Calu3 (cell line): ENCODE measurements at regions not wholly inside any gene's neighbourhood (a gene's known extent, or its start where the extent isn't known, plus 50 kb on each side); places are given as distances from the start of the nearest gene placed in this dataset.

Source experiments
- BruUV-seq: library from RNA; stranded (reverse); fragments of 400-500 nt; replicated peaks from 2 replicates; lab custom pipeline; 2021; lab: Mats Ljungman, UMichigan
- CTCF ChIA-PET: fragments of 300-600 bp; sonication (Branson Sonifier 250); formaldehyde crosslinking; loops from one replicate; lab custom pipeline; 2022; ENCODE audit warnings: antibody characterized with exemption; lab: Charles Lee
- DNase-seq: peaks from one replicate; pipeline ENCODE4 v3.0.0; 2022
- H3K27ac Mint-ChIP-seq: one replicate; pipeline ENCODE4 v1.8.0; 2022; ENCODE audit warnings: mixed read lengths; ENCODE audit not compliant: unreplicated experiment
- H3K27me3 Mint-ChIP-seq: one replicate; pipeline ENCODE4 v1.8.0; 2022; ENCODE audit warnings: mixed read lengths; ENCODE audit not compliant: unreplicated experiment
- H3K36me3 Mint-ChIP-seq: one replicate; pipeline ENCODE4 v1.8.0; 2022; ENCODE audit warnings: mild to moderate bottlenecking, moderate library complexity, mixed read lengths; ENCODE audit not compliant: insufficient read depth, unreplicated experiment
- H3K4me1 Mint-ChIP-seq: one replicate; pipeline ENCODE4 v1.8.0; 2022; ENCODE audit warnings: mild to moderate bottlenecking, low read depth, mixed read lengths; ENCODE audit not compliant: unreplicated experiment
- H3K4me3 Mint-ChIP-seq: one replicate; pipeline ENCODE4 v1.8.0; 2022; ENCODE audit warnings: mild to moderate bottlenecking, low read depth, moderate library complexity, mixed read lengths; ENCODE audit not compliant: unreplicated experiment
- H3K9me3 Mint-ChIP-seq: one replicate; pipeline ENCODE4 v1.8.0; 2022; ENCODE audit warnings: low read depth, mixed read lengths; ENCODE audit not compliant: unreplicated experiment
- CTCF ChIP-seq: fragments of 200-600 bp; IDR thresholded peaks from one replicate; pipeline ENCODE4 v1.8.0; 2022; ENCODE audit warnings: antibody characterized with exemption; ENCODE audit not compliant: unreplicated experiment
- intact Hi-C: fragments of 100-400 bp; cut with micrococcal nuclease; formaldehyde crosslinking; loops from one replicate; pipeline ENCODE4 v1.10.0; 2022; ENCODE audit not compliant: unreplicated experiment

- CTCF ChIA-PET, result no interaction called here
- Mint-ChIP-seq H3K36me3 (no peaks in the 10 kb centered on the region), H3K4me3 (no peak overlapping the region), H3K27me3 (no peaks in the 10 kb centered on the region), H3K27ac (no peak overlapping the region), H3K9me3 (peaks cover 3% of the 10 kb centered on the region), H3K4me1 (no peaks in the 10 kb centered on the region)
- intact Hi-C loops, result no loop called here
- no TSS peak for BruUV-seq
- DNase-seq, result no peak
- TF ChIP-seq CTCF, result no peak
Measured at GRCh38 chr5:89281211-89281610, 398.2 kb upstream of the MEF2C start.

GRCh38 chr5:89280103-89281037 is 397.4 kb upstream of the MEF2C start:
- intact Hi-C loops, result no loop called here
- Mint-ChIP-seq H3K27ac (no peak overlapping the region), H3K9me3 (peaks cover 3% of the 10 kb centered on the region), H3K27me3 (no peaks in the 10 kb centered on the region), H3K36me3 (no peaks in the 10 kb centered on the region), H3K4me1 (no peaks in the 10 kb centered on the region), H3K4me3 (no peak overlapping the region)
- BruUV-seq, result no TSS peak
- no peak for DNase-seq
- TF ChIP-seq CTCF, result no peak
- CTCF ChIA-PET, result no interaction called here

- TF ChIP-seq CTCF, result no peak
- DNase-seq, result no peak
- intact Hi-C loops, result no loop called here
- no peak overlapping the region for H3K27ac Mint-ChIP-seq
- CTCF ChIA-PET, result no interaction called here
- no peaks in the 10 kb centered on the region for H3K4me1 Mint-ChIP-seq
- H3K36me3 Mint-ChIP-seq, result no peaks in the 10 kb centered on the region
- H3K9me3 Mint-ChIP-seq, result no peaks in the 10 kb centered on the region
- no TSS peak for BruUV-seq
- H3K27me3 Mint-ChIP-seq, result no peaks in the 10 kb centered on the region
- no peak overlapping the region for H3K4me3 Mint-ChIP-seq
Measured at GRCh38 chr5:89279391-89280036, 396.5 kb upstream of the MEF2C start.

GRCh38 chr5:89277816-89278215 is 394.8 kb upstream of the MEF2C start:
- H3K36me3 Mint-ChIP-seq, result no peaks in the 10 kb centered on the region
- no peaks in the 10 kb centered on the region for H3K27me3 Mint-ChIP-seq
- H3K4me1 Mint-ChIP-seq, result no peaks in the 10 kb centered on the region
- no peak for DNase-seq
- CTCF ChIA-PET, result no interaction called here
- no peak overlapping the region for H3K27ac Mint-ChIP-seq
- TF ChIP-seq CTCF, result no peak
- no peaks in the 10 kb centered on the region for H3K9me3 Mint-ChIP-seq
- H3K4me3 Mint-ChIP-seq, result no peak overlapping the region
- intact Hi-C loops, result no loop called here
- no TSS peak for BruUV-seq
